ENCODE measurements at regions not wholly inside any gene's neighbourhood (a gene's known extent, or its start where the extent isn't known, plus 50 kb on each side); places are given as distances from the start of the nearest gene placed in this dataset.
"Not testable (repeated sequence)": the region's sequence is repeated elsewhere in the genome, so short reads cannot be mapped to it uniquely, and the experiment has no call there.

GRCh38 chr5:160496784-160497183 lies 75.1 kb downstream of the PTTG1 start (continued):
- no peak for TF ChIP-seq PRDM6 (tag by site-specific recombination; IDR thresholded peaks at IDR 0.05)
- TF ChIP-seq ZNF148 (tag by site-specific recombination; IDR thresholded peaks at IDR 0.05; ENCODE audit: borderline replicate concordance), result no peak
- TF ChIP-seq ZEB2 (tag by site-specific recombination; IDR thresholded peaks at IDR 0.05), result no peak
- no peak for TF ChIP-seq ZNF529 (tag by site-specific recombination; IDR thresholded peaks at IDR 0.05; ENCODE audit: insufficient replicate concordance)
- no peak for TF ChIP-seq ZBTB6 (tag by site-specific recombination; IDR thresholded peaks at IDR 0.05)
- no peak for TF ChIP-seq ZBTB7A (tag by site-specific recombination; IDR thresholded peaks at IDR 0.05; ENCODE audit: low read depth)
- no peak for TF ChIP-seq ZNF596 (tag by site-specific recombination; IDR thresholded peaks at IDR 0.05)
- no peak for TF ChIP-seq ZNF362 (tag by site-specific recombination; IDR thresholded peaks at IDR 0.05)
- TF ChIP-seq ZNF561 (tag by site-specific recombination; IDR thresholded peaks at IDR 0.05; ENCODE audit: borderline replicate concordance), result no peak

GRCh38 chr5:160497878-160498277 lies 76.2 kb downstream of the PTTG1 start:
- POLR2A ChIA-PET, result interaction anchor here (0.5 kb wide), 1 partner anchor 553 kb away, joined by 4 read pairs; no protein-coding TSS in a partner anchor
- Histone ChIP-seq H3K4me1 (ENCODE audit: control insufficient read depth, insufficient read depth, low read length) (no peaks in the 10 kb centered on the region), H3K4me3 (ENCODE audit: low read depth, low read length) (no peak overlapping the region), H3K36me3 (ENCODE audit: control insufficient read depth in 2 of 2, insufficient read depth in 1 of 2, low read length in 2 of 2) (no peaks in the 10 kb centered on the region), H3K9me3 (ENCODE audit: control insufficient read depth, insufficient read depth, low read depth, low read length) (no peaks in the 10 kb centered on the region), H3K27ac (ENCODE audit: extremely low read depth, low read depth, low read length) (no peak overlapping the region)
- CTCF ChIA-PET, result interaction anchor here (1.1 to 2.0 kb wide), 3 partner anchors 10 to 59 kb away, joined by 5 to 11 read pairs (median 5); no protein-coding TSS in a partner anchor
- TF ChIP-seq ZNF596 (tag by site-specific recombination; IDR thresholded peaks at IDR 0.05) (no peak), MYNN (tag by site-specific recombination; IDR thresholded peaks at IDR 0.05; ENCODE audit: borderline replicate concordance) (no peak), ZNF624 (tag by site-specific recombination; IDR thresholded peaks at IDR 0.05) (no peak), SP7 (tag by site-specific recombination; IDR thresholded peaks at IDR 0.05) (no peak), ZNF157 (tag by site-specific recombination; IDR thresholded peaks at IDR 0.05) (no peak), SP3 (tag by site-specific recombination; IDR thresholded peaks at IDR 0.05) (no peak), ZNF621 (tag by site-specific recombination; IDR thresholded peaks at IDR 0.05) (no peak), ZNF639 (tag by site-specific recombination; IDR thresholded peaks at IDR 0.05) (no peak), ZNF580 (tag by site-specific recombination; IDR thresholded peaks at IDR 0.05) (no peak), ZNF837 (tag by site-specific recombination; IDR thresholded peaks at IDR 0.05) (no peak), BCL6B (tag by site-specific recombination; IDR thresholded peaks at IDR 0.05) (no peak), REPIN1 (tag by site-specific recombination; IDR thresholded peaks at IDR 0.05; ENCODE audit: low read depth) (no peak)

GRCh38 chr5:160498441-160499043 lies 76.9 kb downstream of the PTTG1 start:
- POLR2A ChIA-PET, result interaction anchor here (0.5 kb wide), 1 partner anchor 554 kb away, joined by 4 read pairs; no protein-coding TSS in a partner anchor

More at GRCh38 chr5:160498441-160499043, 76.9 kb downstream of the PTTG1 start:
- H3K4me1 ChIP-seq (ENCODE audit: control insufficient read depth, insufficient read depth, low read length); H3K4me3 ChIP-seq (ENCODE audit: low read depth, low read length); H3K9me3 ChIP-seq (ENCODE audit: control insufficient read depth, insufficient read depth, low read depth, low read length); H3K27ac ChIP-seq (ENCODE audit: extremely low read depth, low read depth, low read length); H3K36me3 ChIP-seq (ENCODE audit: control insufficient read depth in 2 of 2, insufficient read depth in 1 of 2, low read length in 2 of 2): not testable (repeated sequence)
- CTCF ChIA-PET, result interaction anchor here (0.5 to 2.0 kb wide), 5 partner anchors 9 to 1360 kb away, joined by 4 to 11 read pairs (median 5); no protein-coding TSS in a partner anchor

All from HEK293 (cell line).